ENCODE measurements at regions not wholly inside any gene's neighbourhood (a gene's known extent, or its start where the extent isn't known, plus 50 kb on each side); places are given as distances from the start of the nearest gene placed in this dataset.

- Histone ChIP-seq H3K79me2 (replicated peaks; ENCODE audit: insufficient read depth) (no peaks in the 10 kb centered on the region), H3K27ac (ENCODE audit: low read depth) (no peak overlapping the region), H3K4me3 (no peak overlapping the region), H3K4me1 (ENCODE audit: insufficient read depth) (no peaks in the 10 kb centered on the region), H2AFZ (no peak overlapping the region), H3K36me3 (ENCODE audit: insufficient read depth) (no peaks in the 10 kb centered on the region), H3F3A (replicated peaks; ENCODE audit: low read depth) (no peaks in the 10 kb centered on the region), H3K27me3 (ENCODE audit: insufficient read depth) (no peaks in the 10 kb centered on the region), H3K9me2 (ENCODE audit: insufficient read depth) (no peaks in the 10 kb centered on the region; the same call in 1 of the 2 replicates), H3K4me2 (no peak overlapping the region), H4K20me1 (replicated peaks; ENCODE audit: insufficient read depth) (no peaks in the 10 kb centered on the region)
- ATAC-seq, result no peak
- Mint-ChIP-seq H3K27me3 (ENCODE audit: insufficient read depth, low read depth, poor library complexity) (no peaks in the 10 kb centered on the region), H3K9me3 (no peaks in the 10 kb centered on the region), H3K27ac (no peak overlapping the region), H3K4me1 (no peaks in the 10 kb centered on the region), H3K4me3 (no peak overlapping the region), H3K36me3 (ENCODE audit: low read depth) (no peaks in the 10 kb centered on the region)
- TF ChIP-seq, protein P1, sequence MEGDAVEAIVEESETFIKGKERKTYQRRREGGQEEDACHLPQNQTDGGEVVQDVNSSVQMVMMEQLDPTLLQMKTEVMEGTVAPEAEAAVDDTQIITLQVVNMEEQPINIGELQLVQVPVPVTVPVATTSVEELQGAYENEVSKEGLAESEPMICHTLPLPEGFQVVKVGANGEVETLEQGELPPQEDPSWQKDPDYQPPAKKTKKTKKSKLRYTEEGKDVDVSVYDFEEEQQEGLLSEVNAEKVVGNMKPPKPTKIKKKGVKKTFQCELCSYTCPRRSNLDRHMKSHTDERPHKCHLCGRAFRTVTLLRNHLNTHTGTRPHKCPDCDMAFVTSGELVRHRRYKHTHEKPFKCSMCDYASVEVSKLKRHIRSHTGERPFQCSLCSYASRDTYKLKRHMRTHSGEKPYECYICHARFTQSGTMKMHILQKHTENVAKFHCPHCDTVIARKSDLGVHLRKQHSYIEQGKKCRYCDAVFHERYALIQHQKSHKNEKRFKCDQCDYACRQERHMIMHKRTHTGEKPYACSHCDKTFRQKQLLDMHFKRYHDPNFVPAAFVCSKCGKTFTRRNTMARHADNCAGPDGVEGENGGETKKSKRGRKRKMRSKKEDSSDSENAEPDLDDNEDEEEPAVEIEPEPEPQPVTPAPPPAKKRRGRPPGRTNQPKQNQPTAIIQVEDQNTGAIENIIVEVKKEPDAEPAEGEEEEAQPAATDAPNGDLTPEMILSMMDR (conservative IDR thresholded peaks at IDR 0.05; ENCODE audit: low read depth in 2 of 2), result no peak
- TF ChIP-seq JUNB (IDR thresholded peaks at IDR 0.05; ENCODE audit: unreplicated experiment) (no peak), EZH2 (IDR thresholded peaks at IDR 0.05; ENCODE audit: low read depth, unreplicated experiment) (no peak), REST (IDR thresholded peaks at IDR 0.05; ENCODE audit: unreplicated experiment) (no peak), STAT1 (IDR thresholded peaks at IDR 0.05; ENCODE audit: unreplicated experiment) (no peak), POLR2AphosphoS5 (IDR thresholded peaks at IDR 0.05; ENCODE audit: low read depth) (no peak), ZNF331 (CRISPR knock-in tag; IDR thresholded peaks at IDR 0.05; ENCODE audit: low read depth) (no peak), ZNF114 (CRISPR knock-in tag; IDR thresholded peaks at IDR 0.05) (no peak), EZH2phosphoT487 (IDR thresholded peaks at IDR 0.05; ENCODE audit: unreplicated experiment) (no peak), CREB1 (CRISPR knock-in tag; IDR thresholded peaks at IDR 0.05; ENCODE audit: low read depth) (no peak)
- TF ChIP-seq, protein P2, sequence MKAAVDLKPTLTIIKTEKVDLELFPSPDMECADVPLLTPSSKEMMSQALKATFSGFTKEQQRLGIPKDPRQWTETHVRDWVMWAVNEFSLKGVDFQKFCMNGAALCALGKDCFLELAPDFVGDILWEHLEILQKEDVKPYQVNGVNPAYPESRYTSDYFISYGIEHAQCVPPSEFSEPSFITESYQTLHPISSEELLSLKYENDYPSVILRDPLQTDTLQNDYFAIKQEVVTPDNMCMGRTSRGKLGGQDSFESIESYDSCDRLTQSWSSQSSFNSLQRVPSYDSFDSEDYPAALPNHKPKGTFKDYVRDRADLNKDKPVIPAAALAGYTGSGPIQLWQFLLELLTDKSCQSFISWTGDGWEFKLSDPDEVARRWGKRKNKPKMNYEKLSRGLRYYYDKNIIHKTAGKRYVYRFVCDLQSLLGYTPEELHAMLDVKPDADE (IDR thresholded peaks at IDR 0.05), result no peak
- TF ChIP-seq, protein P3, sequence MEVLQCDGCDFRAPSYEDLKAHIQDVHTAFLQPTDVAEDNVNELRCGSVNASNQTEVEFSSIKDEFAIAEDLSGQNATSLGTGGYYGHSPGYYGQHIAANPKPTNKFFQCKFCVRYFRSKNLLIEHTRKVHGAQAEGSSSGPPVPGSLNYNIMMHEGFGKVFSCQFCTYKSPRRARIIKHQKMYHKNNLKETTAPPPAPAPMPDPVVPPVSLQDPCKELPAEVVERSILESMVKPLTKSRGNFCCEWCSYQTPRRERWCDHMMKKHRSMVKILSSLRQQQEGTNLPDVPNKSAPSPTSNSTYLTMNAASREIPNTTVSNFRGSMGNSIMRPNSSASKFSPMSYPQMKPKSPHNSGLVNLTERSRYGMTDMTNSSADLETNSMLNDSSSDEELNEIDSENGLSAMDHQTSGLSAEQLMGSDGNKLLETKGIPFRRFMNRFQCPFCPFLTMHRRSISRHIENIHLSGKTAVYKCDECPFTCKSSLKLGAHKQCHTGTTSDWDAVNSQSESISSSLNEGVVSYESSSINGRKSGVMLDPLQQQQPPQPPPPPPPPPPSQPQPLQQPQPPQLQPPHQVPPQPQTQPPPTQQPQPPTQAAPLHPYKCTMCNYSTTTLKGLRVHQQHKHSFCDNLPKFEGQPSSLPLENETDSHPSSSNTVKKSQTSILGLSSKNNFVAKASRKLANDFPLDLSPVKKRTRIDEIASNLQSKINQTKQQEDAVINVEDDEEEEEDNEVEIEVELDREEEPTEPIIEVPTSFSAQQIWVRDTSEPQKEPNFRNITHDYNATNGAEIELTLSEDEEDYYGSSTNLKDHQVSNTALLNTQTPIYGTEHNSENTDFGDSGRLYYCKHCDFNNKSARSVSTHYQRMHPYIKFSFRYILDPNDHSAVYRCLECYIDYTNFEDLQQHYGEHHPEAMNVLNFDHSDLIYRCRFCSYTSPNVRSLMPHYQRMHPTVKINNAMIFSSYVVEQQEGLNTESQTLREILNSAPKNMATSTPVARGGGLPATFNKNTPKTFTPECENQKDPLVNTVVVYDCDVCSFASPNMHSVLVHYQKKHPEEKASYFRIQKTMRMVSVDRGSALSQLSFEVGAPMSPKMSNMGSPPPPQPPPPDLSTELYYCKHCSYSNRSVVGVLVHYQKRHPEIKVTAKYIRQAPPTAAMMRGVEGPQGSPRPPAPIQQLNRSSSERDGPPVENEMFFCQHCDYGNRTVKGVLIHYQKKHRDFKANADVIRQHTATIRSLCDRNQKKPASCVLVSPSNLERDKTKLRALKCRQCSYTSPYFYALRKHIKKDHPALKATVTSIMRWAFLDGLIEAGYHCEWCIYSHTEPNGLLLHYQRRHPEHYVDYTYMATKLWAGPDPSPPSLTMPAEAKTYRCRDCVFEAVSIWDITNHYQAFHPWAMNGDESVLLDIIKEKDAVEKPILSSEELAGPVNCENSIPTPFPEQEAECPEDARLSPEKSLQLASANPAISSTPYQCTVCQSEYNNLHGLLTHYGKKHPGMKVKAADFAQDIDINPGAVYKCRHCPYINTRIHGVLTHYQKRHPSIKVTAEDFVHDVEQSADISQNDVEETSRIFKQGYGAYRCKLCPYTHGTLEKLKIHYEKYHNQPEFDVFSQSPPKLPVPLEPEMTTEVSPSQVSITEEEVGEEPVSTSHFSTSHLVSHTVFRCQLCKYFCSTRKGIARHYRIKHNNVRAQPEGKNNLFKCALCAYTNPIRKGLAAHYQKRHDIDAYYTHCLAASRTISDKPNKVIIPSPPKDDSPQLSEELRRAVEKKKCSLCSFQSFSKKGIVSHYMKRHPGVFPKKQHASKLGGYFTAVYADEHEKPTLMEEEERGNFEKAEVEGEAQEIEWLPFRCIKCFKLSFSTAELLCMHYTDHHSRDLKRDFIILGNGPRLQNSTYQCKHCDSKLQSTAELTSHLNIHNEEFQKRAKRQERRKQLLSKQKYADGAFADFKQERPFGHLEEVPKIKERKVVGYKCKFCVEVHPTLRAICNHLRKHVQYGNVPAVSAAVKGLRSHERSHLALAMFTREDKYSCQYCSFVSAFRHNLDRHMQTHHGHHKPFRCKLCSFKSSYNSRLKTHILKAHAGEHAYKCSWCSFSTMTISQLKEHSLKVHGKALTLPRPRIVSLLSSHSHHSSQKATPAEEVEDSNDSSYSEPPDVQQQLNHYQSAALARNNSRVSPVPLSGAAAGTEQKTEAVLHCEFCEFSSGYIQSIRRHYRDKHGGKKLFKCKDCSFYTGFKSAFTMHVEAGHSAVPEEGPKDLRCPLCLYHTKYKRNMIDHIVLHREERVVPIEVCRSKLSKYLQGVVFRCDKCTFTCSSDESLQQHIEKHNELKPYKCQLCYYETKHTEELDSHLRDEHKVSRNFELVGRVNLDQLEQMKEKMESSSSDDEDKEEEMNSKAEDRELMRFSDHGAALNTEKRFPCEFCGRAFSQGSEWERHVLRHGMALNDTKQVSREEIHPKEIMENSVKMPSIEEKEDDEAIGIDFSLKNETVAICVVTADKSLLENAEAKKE (CRISPR knock-in tag; IDR thresholded peaks at IDR 0.05), result no peak
- DNase-seq (ENCODE audit: low spot score), result peak; percentile 6
Measured at GRCh38 chr5:4130819-4131218, 535.2 kb downstream of the IRX1 start.

Measured in GM23338 (cell line).